Neural crest cell (in vitro differentiated cells): ENCODE measurements at regions not wholly inside any gene's neighbourhood (a gene's known extent, or its start where the extent isn't known, plus 50 kb on each side); places are given as distances from the start of the nearest gene placed in this dataset.
"Not testable (repeated sequence)": the region's sequence is repeated elsewhere in the genome, so short reads cannot be mapped to it uniquely, and the experiment has no call there.

ENCODE experiments used
- DNase-seq: peaks from one replicate; pipeline ENCODE4 v3.0.0; 2021; ENCODE audit warnings: low read depth, mixed read lengths, low spot score
- H3K27ac Mint-ChIP-seq: one replicate; pipeline ENCODE4 v1.8.0; 2021; ENCODE audit warnings: mild to moderate bottlenecking, mixed read lengths; ENCODE audit not compliant: unreplicated experiment
- H3K27me3 Mint-ChIP-seq: 2 replicates; pipeline ENCODE4 v1.8.0; 2021; ENCODE audit warnings: low read depth, mild to moderate bottlenecking, mixed read lengths
- H3K36me3 Mint-ChIP-seq: 2 replicates; pipeline ENCODE4 v1.8.0; 2021; ENCODE audit warnings: low read depth, mild to moderate bottlenecking, mixed read lengths
- H3K4me1 Mint-ChIP-seq: 2 replicates; pipeline ENCODE4 v1.8.0; 2021; ENCODE audit warnings: mixed read lengths
- H3K4me3 Mint-ChIP-seq: one replicate; pipeline ENCODE4 v1.8.0; 2021; ENCODE audit warnings: mild to moderate bottlenecking, mixed read lengths
- H3K9me3 Mint-ChIP-seq: 2 replicates; pipeline ENCODE4 v1.8.0; 2021; ENCODE audit warnings: mixed read lengths
- CTCF ChIP-seq: fragments of 200-600 bp; sonication (generic); conservative IDR thresholded peaks from 2 replicates; pipeline ENCODE4 v1.5.0; 2021; ENCODE audit warnings: antibody characterized with exemption, mild to moderate bottlenecking

- Mint-ChIP-seq H3K4me3 (no peak overlapping the region), H3K27me3 (no peaks in the 10 kb centered on the region), H3K9me3 (peaks cover 4% of the 10 kb centered on the region), H3K36me3 (no peaks in the 10 kb centered on the region), H3K27ac (no peak overlapping the region), H3K4me1 (peaks cover 15% of the 10 kb centered on the region)
- TF ChIP-seq CTCF = no peak
- no peak for DNase-seq
Observed at GRCh38 chr5:18732556-18733479, 1098.6 kb downstream of the TAF11L14 start.

- Mint-ChIP-seq H3K9me3 (peaks cover 4% of the 10 kb centered on the region), H3K27me3 (no peaks in the 10 kb centered on the region), H3K4me1 (peaks cover 15% of the 10 kb centered on the region), H3K4me3 (no peak overlapping the region), H3K36me3 (no peaks in the 10 kb centered on the region), H3K27ac (no peak overlapping the region)
- no peak for DNase-seq
- no peak for TF ChIP-seq CTCF
Observed at GRCh38 chr5:18736051-18736398, 1101.8 kb downstream of the TAF11L14 start.

- H3K27me3 Mint-ChIP-seq, DNase-seq, H3K4me3 Mint-ChIP-seq, H3K27ac Mint-ChIP-seq, H3K9me3 Mint-ChIP-seq, H3K36me3 Mint-ChIP-seq: not testable (repeated sequence)
- peaks cover 15% of the 10 kb centered on the region for H3K4me1 Mint-ChIP-seq
Observed at GRCh38 chr5:18736736-18737135, 1102.5 kb downstream of the TAF11L14 start.

- H3K27me3 Mint-ChIP-seq = no peaks in the 10 kb centered on the region
- H3K4me3 Mint-ChIP-seq = no peak overlapping the region
- no peak for DNase-seq
- no peaks in the 10 kb centered on the region for H3K36me3 Mint-ChIP-seq
- no peaks in the 10 kb centered on the region for H3K9me3 Mint-ChIP-seq
- no peak for TF ChIP-seq CTCF
- peaks cover 15% of the 10 kb centered on the region for H3K4me1 Mint-ChIP-seq
- no peak overlapping the region for H3K27ac Mint-ChIP-seq
Observed at GRCh38 chr5:18740301-18740700, 1106.0 kb downstream of the TAF11L14 start.

- Mint-ChIP-seq H3K27me3 (no peaks in the 10 kb centered on the region), H3K9me3 (peaks cover 5% of the 10 kb centered on the region), H3K4me3 (no peak overlapping the region), H3K36me3 (no peaks in the 10 kb centered on the region), H3K27ac (no peak overlapping the region), H3K4me1 (no peaks in the 10 kb centered on the region)
- no peak for DNase-seq
- no peak for TF ChIP-seq CTCF
Observed at GRCh38 chr5:18742830-18743229, 1108.6 kb downstream of the TAF11L14 start.

- Mint-ChIP-seq H3K36me3 (no peaks in the 10 kb centered on the region), H3K4me1 (no peaks in the 10 kb centered on the region), H3K4me3 (no peak overlapping the region), H3K27me3 (no peaks in the 10 kb centered on the region), H3K9me3 (peaks cover 8% of the 10 kb centered on the region), H3K27ac (no peak overlapping the region)
- no peak for DNase-seq
- TF ChIP-seq CTCF = no peak
Observed at GRCh38 chr5:18744441-18744840, 1110.2 kb downstream of the TAF11L14 start.
